ENCODE measurements at regions not wholly inside any gene's neighbourhood (a gene's known extent, or its start where the extent isn't known, plus 50 kb on each side); places are given as distances from the start of the nearest gene placed in this dataset.

- ChIA-PET CTCF (no interaction called here), POLR2A (interaction anchor here (0.7 kb wide), 1 partner anchor 1088 kb away, joined by 5 read pairs; no protein-coding TSS in a partner anchor)
Measured at GRCh38 chr14:65346895-65347294, 65.6 kb upstream of the FUT8 start.

DNA sequence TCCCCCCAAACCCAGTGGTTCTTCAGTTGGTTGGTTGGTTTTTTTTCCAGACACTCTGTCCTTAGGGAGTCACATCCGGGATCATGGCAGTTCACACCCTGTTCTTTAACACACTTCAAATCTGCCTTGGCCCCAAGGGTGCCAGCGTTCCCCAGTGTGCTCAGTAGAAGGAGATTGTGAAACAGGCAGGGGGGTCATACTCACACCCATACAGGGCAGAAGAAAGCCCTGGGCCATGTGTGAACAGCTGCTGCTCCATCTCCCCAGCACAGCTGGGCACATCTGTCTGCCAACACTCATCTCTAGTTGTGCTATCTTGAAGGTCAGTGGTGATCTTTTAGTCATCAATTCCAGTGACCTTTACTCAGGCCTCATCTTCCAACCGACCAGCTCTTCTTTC, 64.4 kb upstream of the FUT8 start:
- in situ Hi-C loops (cut with HindIII; ENCODE audit: low pct_unique_long_range_greater_than_20kb, low sequenced_read_pairs) (no loop called here), intact Hi-C loops (cut with micrococcal nuclease; ENCODE audit: unreplicated experiment) (no loop called here)
- ChIA-PET POLR2A (no interaction called here), CTCF (no interaction called here)
- Histone ChIP-seq H3K36me3 (ENCODE audit: control insufficient read depth, insufficient read depth, low read length) (no peaks in the 10 kb centered on the region), H3K9me3 (ENCODE audit: control insufficient read depth, insufficient read depth, low read depth, low read length) (no peaks in the 10 kb centered on the region), H3K27ac (ENCODE audit: low read length) (no peak overlapping the region), H3K4me3 (ENCODE audit: low read depth in 2 of 2, low read length in 2 of 2) (no peak overlapping the region), H3K27me3 (ENCODE audit: control insufficient read depth, insufficient read depth, low read length) (no peaks in the 10 kb centered on the region), H3K4me1 (ENCODE audit: control insufficient read depth, insufficient read depth, low read length) (no peaks in the 10 kb centered on the region)
- no TSS peak for BruUV-seq (replicated peaks)
- DNase-seq (ENCODE audit: low read depth, low spot score) (no peak), ATAC-seq (no peak)
- TF ChIP-seq POLR2AphosphoS5 (IDR thresholded peaks at IDR 0.05; ENCODE audit: low read depth, low read length), result no peak
- TF ChIP-seq SIN3A (IDR thresholded peaks at IDR 0.05; ENCODE audit: borderline replicate concordance, insufficient read depth, low read depth, low read length), result no peak
- TF ChIP-seq, protein P1, sequence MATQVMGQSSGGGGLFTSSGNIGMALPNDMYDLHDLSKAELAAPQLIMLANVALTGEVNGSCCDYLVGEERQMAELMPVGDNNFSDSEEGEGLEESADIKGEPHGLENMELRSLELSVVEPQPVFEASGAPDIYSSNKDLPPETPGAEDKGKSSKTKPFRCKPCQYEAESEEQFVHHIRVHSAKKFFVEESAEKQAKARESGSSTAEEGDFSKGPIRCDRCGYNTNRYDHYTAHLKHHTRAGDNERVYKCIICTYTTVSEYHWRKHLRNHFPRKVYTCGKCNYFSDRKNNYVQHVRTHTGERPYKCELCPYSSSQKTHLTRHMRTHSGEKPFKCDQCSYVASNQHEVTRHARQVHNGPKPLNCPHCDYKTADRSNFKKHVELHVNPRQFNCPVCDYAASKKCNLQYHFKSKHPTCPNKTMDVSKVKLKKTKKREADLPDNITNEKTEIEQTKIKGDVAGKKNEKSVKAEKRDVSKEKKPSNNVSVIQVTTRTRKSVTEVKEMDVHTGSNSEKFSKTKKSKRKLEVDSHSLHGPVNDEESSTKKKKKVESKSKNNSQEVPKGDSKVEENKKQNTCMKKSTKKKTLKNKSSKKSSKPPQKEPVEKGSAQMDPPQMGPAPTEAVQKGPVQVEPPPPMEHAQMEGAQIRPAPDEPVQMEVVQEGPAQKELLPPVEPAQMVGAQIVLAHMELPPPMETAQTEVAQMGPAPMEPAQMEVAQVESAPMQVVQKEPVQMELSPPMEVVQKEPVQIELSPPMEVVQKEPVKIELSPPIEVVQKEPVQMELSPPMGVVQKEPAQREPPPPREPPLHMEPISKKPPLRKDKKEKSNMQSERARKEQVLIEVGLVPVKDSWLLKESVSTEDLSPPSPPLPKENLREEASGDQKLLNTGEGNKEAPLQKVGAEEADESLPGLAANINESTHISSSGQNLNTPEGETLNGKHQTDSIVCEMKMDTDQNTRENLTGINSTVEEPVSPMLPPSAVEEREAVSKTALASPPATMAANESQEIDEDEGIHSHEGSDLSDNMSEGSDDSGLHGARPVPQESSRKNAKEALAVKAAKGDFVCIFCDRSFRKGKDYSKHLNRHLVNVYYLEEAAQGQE (IDR thresholded peaks at IDR 0.05; ENCODE audit: insufficient read depth in 1 of 2, low read depth in 2 of 2, low read length in 1 of 2), result no peak
- TF ChIP-seq TCF7L2 (IDR thresholded peaks at IDR 0.05; ENCODE audit: low read depth, low read length), result no peak
- TF ChIP-seq, protein P2, sequence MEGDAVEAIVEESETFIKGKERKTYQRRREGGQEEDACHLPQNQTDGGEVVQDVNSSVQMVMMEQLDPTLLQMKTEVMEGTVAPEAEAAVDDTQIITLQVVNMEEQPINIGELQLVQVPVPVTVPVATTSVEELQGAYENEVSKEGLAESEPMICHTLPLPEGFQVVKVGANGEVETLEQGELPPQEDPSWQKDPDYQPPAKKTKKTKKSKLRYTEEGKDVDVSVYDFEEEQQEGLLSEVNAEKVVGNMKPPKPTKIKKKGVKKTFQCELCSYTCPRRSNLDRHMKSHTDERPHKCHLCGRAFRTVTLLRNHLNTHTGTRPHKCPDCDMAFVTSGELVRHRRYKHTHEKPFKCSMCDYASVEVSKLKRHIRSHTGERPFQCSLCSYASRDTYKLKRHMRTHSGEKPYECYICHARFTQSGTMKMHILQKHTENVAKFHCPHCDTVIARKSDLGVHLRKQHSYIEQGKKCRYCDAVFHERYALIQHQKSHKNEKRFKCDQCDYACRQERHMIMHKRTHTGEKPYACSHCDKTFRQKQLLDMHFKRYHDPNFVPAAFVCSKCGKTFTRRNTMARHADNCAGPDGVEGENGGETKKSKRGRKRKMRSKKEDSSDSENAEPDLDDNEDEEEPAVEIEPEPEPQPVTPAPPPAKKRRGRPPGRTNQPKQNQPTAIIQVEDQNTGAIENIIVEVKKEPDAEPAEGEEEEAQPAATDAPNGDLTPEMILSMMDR (IDR thresholded peaks at IDR 0.05), result no peak

More at GRCh38 chr14:65346895-65347294, 65.6 kb upstream of the FUT8 start:
- no TSS peak for BruUV-seq (replicated peaks)
- no peaks in the 10 kb centered on the region for H3K4me1 ChIP-seq (ENCODE audit: control insufficient read depth, insufficient read depth, low read length)
- DNase-seq (ENCODE audit: low read depth, low spot score) (no peak), ATAC-seq (no peak)
- no peaks in the 10 kb centered on the region for H3K9me3 ChIP-seq (ENCODE audit: control insufficient read depth, insufficient read depth, low read depth, low read length)
- intact Hi-C loops (cut with micrococcal nuclease; ENCODE audit: unreplicated experiment), result no loop called here
- no peaks in the 10 kb centered on the region for H3K36me3 ChIP-seq (ENCODE audit: control insufficient read depth, insufficient read depth, low read length)
- H3K27ac ChIP-seq (ENCODE audit: low read length), result no peak overlapping the region
- no peak overlapping the region for H3K4me3 ChIP-seq (ENCODE audit: low read depth in 2 of 2, low read length in 2 of 2)
- in situ Hi-C loops (cut with HindIII; ENCODE audit: low pct_unique_long_range_greater_than_20kb, low sequenced_read_pairs), result no loop called here
- no peak for TF ChIP-seq SIN3A (IDR thresholded peaks at IDR 0.05; ENCODE audit: borderline replicate concordance, insufficient read depth, low read depth, low read length)
- TF ChIP-seq TCF7L2 (IDR thresholded peaks at IDR 0.05; ENCODE audit: low read depth, low read length), result no peak
- no peak for TF ChIP-seq POLR2AphosphoS5 (IDR thresholded peaks at IDR 0.05; ENCODE audit: low read depth, low read length)
- TF ChIP-seq, protein P2 (IDR thresholded peaks at IDR 0.05), result no peak
- TF ChIP-seq, protein P1 (IDR thresholded peaks at IDR 0.05; ENCODE audit: insufficient read depth in 1 of 2, low read depth in 2 of 2, low read length in 1 of 2), result no peak
- no peaks in the 10 kb centered on the region for H3K27me3 ChIP-seq (ENCODE audit: control insufficient read depth, insufficient read depth, low read length)

Measured in Panc1 (cell line).